ENCODE measurements at regions not wholly inside any gene's neighbourhood (a gene's known extent, or its start where the extent isn't known, plus 50 kb on each side); places are given as distances from the start of the nearest gene placed in this dataset.

DNA sequence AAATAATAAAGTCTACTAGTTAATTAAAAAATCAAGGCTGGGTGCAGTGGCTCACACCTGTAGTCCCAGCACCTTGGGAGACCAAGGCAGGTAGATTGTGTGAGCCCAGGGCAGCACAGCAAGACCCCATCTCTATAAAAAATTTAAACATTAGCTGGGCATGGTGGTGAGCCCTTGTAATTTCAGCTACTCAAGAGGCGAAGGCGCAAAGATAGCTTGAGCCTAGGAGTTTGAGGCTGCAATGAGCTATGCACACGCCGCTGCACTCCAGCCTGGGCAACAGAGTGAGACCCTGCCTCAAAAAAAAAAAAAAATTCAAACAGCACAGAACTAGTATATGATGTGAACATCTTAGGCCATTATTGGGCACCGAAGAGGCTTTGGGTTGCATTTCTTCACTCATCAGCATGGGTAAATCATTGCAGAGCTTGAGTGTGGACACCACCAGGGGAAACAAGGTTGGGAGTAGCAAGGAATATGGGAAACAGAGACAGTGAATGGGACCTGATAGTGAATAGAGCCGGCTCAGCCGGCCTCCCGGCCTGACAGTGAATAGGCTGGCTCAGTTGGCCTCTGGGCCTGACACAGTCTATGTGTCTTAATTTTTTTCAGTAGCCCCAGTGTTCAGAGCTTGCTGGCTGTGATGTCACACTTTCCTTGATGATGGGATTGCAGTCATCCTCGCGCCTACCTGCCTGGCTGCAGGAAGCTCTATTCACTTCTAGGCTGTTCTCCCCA is 89.1 kb upstream of the ERRFI1 start:
- DNase-seq (ENCODE audit: low read depth) = no peak

GRCh38 chr1:8113262-8114220 is 87.4 kb upstream of the ERRFI1 start:
- no peak for DNase-seq (ENCODE audit: low read depth)

GRCh38 chr1:8112611-8113261 is 86.6 kb upstream of the ERRFI1 start:
- DNase-seq (ENCODE audit: low read depth) = no peak

- DNase-seq (ENCODE audit: low read depth) = no peak
These were observed 85.5 kb upstream of the ERRFI1 start for GRCh38 chr1:8111560-8111959.

DNA sequence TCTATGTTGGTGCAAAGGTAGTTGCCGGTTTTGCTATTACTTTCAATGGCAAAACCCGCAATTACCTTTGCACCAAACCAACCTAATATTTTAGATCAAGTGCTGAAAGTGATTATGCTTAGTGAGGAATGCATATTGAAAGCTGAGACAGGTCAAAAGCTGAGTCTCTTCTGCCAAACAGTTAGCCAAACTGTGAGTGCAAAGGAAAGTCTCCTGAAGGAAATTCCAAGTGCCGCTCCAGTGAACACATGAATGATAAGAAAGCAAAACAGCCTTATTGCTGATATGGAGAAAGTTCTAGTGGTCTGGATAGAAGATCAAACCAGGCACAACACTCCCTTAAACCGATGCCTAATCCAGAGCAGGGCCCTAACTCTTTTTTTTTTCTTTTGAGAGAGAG is 83.1 kb upstream of the ERRFI1 start:
- DNase-seq (ENCODE audit: low read depth) = no peak

- no peak for DNase-seq (ENCODE audit: low read depth)
These were observed 81.8 kb upstream of the ERRFI1 start for GRCh38 chr1:8107897-8108296.

GRCh38 chr1:8104278-8105236 is 78.4 kb upstream of the ERRFI1 start:
- no peak for DNase-seq (ENCODE audit: low read depth)

DNA sequence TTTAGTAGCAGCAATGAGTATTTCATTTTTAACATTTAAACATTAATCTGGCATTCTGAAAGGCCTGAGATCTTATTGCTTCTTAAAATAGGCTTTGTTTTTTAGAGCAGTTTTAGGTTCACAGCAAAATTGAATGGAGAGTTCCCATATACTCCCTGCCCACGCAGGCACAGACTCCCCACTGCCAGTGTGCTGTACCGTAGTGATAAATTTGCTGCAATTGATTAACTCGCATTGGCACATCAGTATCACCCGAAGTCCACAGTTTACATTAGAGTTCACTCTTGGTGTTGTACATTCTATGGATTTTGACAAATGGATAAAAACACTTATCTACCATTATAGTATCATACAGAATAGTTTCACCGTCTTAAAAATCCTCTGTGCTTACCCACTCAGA is 71.8 kb upstream of the ERRFI1 start:
- DNase-seq (ENCODE audit: low read depth) = no peak

DNA sequence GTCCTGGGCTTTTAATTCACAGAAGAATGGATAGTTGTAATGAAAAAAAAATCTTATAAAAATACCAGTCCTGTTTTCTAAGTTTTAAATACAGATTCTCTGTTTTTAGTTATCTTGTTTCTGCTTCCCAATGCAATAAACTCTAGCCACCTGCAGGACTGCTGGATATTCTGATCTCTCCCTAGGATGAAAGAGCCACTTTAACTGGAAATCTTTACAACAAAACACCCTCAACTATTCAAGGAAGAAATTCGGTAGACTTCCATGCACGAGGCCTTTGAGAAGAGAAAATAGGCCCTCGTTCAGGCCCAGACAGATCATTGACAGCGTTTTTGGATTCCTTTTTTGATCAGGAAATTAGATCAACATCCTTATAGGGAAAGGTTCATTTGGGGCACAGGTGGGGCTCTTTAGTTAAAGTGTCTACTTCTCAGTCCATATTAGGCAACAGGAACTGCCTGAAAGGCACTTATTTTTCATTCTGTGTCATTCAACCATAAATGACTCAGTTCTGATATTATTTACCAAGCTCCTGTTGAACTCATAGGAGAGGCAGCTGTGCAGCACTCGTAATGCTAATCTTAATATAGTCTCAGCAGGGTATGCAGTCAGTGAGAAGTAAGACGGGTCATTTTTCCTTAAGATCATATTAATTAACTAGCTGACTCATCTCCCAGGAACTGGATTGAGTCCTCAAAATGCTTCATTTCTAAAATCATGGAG is 71.1 kb upstream of the ERRFI1 start:
- no peak for DNase-seq (ENCODE audit: low read depth)

GRCh38 chr1:8096105-8097011 is 70.2 kb upstream of the ERRFI1 start:
- DNase-seq (ENCODE audit: low read depth) = no peak

GRCh38 chr1:8095584-8095983 is 69.5 kb upstream of the ERRFI1 start:
- DNase-seq (ENCODE audit: low read depth) = no peak

- DNase-seq (ENCODE audit: low read depth) = no peak
These were observed 68.6 kb upstream of the ERRFI1 start for GRCh38 chr1:8094481-8095241.

DNA sequence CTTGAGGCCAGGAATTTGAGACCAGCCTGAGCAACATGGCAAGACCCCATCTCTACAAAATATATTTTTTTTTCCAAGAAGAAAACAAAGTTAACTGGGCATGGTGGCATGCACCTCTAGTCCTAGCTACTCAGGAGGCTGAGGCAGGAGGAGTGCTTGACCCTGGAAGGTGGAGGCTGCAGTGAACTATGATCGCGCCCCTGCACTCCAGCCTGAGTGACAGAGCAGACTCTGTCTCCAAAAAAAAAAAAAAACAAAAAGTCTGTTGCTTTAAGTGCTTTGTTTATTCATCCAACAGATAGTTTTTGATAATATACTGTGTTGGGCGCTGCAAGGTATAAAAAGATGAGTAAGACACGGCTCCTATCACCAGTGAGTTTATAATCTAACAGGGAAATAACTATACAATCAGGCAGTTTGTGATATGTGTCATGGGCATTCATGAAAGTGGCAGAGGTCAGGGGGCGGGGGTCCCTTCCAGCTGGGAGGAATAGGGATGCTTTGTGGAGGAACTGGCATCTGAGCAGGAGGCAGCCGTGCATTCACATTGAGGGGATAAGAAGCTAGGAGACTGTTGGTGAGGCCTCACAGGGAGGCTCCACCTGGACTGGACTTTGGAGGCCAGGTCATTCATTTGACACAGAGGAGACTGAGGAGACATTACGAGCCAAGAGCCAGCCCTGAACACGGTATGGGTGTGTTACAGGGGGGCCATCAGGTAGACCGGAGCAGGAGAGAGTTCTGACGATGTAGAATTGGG is 67.3 kb upstream of the ERRFI1 start:
- DNase-seq (ENCODE audit: low read depth) = no peak

DNA sequence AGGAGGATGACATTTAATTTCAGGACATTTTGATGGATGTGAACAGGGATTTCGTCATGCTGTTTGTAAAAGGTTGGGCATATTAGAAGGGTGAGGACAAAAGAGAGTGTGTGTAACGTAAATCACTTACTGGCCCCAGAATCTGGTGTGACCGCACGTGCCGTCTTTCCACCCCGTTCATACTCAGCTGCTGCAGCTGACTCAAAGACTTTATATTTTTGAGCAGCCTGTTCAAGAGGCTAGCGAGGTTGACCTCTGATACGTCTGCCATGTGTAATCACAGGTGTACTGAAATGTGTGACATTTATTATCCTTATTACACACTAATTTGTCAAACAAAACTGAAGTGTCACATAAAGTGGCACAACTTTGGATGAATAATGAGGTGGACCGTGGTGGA is 66.5 kb upstream of the ERRFI1 start:
- no peak for DNase-seq (ENCODE audit: low read depth)

DNA sequence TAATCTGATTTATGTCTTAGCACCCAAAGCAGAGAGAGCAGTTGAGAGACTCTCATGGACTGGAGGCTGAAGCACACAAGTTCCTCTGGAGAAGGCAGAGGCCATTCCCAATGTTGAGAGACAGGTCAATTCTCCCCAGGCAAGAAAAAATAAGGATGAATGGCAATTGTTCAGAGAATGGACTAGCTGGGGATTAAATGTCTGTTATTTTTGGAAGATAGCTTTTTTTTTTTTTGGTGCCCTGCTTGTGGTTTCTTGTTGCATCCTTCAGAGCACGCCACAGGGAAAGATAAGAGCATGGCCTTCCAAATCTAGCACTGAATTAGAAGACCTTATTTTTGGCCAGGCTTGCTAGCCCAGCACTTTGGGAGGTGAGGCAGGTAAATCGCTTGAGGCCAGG is 65.6 kb upstream of the ERRFI1 start:
- DNase-seq (ENCODE audit: low read depth) = no peak

DNA sequence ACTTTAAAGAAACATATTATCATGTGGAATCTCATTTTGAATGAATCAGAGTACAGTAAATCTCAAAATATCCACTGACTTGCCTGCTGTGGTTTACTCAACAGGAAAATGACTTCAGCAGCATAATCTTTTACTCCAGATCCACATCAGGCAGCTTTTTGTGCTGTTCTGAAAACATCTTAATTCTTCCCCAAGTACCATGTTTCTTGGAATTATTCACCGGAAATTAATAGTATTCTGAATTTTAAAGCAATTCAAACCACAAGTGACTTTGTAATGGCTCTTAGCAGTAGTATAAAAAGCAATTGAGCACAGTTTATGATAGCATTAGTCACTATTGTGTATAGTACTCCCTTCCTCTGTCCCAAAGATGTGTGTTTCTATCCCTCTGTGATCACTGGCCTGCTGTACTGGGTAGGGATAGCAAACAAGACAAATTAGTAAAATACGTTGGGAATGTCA is 64.2 kb upstream of the ERRFI1 start:
- DNase-seq (ENCODE audit: low read depth) = no peak

DNA sequence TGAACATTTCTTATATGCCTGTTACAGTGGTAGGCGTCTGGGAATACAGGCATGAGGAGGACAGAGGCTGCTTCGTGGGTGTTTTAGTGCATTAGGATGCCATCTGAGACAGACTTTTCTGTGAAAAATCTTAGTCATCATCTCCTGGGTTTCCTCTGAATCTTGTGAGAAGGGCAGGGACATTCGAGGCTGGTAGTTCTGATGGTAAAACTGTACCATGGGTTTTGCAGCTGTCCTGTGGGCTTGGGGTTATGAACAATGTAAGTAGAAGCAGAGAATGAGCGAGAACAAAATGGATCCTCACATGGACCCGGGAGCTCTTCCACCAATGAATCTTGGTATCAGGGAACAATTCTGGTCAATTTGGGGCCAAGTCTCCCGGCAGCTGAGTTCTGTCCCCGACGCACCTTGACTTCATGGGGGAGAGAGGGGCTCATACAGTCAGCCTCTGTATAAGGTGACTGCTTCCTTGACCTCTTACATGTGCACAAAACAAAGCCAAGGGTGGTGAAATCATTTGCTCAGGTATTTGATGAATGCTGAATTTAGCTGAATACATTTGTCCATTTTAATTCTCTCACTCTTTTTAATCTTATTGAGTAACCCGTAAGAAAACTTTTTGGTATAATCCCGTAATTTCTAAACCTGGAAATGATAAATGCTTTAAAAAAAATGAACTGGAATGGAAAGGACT is 63.6 kb upstream of the ERRFI1 start:
- no peak for DNase-seq (ENCODE audit: low read depth)

DNA sequence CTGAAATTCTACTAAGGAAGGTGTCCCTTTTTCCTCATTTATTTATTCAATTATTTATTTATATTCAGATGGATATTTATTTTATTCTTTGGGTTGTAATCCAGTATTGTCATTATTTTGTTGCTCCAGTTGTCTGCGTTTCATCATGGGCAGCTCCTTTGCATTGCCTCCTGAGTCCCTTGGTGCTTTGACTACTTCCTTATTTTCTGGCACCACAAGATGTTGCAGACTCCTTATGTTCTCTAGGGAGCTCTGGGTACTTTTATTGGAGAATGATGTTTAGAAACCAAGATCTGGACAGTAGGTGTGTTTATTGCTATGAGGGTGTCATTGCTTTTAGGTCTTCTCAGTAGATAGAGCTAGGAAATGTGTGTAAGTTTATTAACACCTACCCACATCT is 59.9 kb upstream of the ERRFI1 start:
- DNase-seq (ENCODE audit: low read depth) = no peak
